ENCODE measurements at regions not wholly inside any gene's neighbourhood (a gene's known extent, or its start where the extent isn't known, plus 50 kb on each side); places are given as distances from the start of the nearest gene placed in this dataset.

DNA sequence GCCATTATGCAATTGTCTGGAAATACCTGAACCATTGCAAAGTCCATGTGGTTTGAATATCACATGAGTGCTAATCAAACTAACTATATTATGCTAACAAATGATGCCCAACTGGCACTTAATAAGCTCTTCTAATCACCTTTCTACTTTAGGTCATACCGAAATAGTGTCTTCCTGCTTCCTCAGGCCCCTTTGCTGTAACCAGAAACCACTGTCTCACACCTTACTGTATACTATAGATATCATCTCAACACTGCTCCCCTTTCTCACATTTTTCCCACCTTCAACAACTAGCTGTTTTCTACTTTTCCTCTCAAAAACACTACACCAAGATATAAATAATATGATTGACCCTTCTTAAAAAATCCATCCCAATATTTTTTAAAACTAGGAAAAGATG lies 633.9 kb downstream of the BCL11A start:
- H2BK20ac ChIP-seq (ENCODE audit: low read length) = no peak overlapping the region
- no peak overlapping the region for H3K23ac ChIP-seq (ENCODE audit: insufficient read length)
- WGBS, 2 experiments (ENCODE audit: extremely low coverage in 1 of 2, insufficient coverage in 1 of 2, insufficient read length in 1 of 2, insufficient replicate concordance in 2 of 2, low coverage in 1 of 2, low lambda C conversion rate in 2 of 2, missing lambda C conversion rate in 1 of 2) = 89% methylated on average over 1 of the region's 1 CpG; no CpG with 5 or more reads in 1 of the 2 experiments
- no peak overlapping the region for H2AFZ ChIP-seq (ENCODE audit: low read length)
- ChIA-PET CTCF (ENCODE audit: partially characterized antibody) (no interaction called here), POLR2A (ENCODE audit: partially characterized antibody) (no interaction called here)
- no peak overlapping the region for H4K91ac ChIP-seq (replicated peaks; ENCODE audit: insufficient read length, low read length)
- no peak overlapping the region for H3K4me3 ChIP-seq (ENCODE audit: extremely low read depth in 1 of 4, insufficient read depth in 2 of 4, low read depth in 3 of 4, low read length in 4 of 4)
- H3K18ac ChIP-seq (ENCODE audit: extremely low read depth, low read length) = no peak overlapping the region
- H2BK120ac ChIP-seq (replicated peaks; ENCODE audit: low read depth, low read length) = no peak overlapping the region
- H3K9ac ChIP-seq (replicated peaks in 1 of 4; ENCODE audit: extremely low read depth in 1 of 4, low read depth in 3 of 4, low read length in 3 of 4) = no peak overlapping the region
- no peak overlapping the region for H3K56ac ChIP-seq (replicated peaks; ENCODE audit: insufficient read length, low read depth, low read length)
- no peak overlapping the region for H3K14ac ChIP-seq (ENCODE audit: insufficient read length)
- no peaks in the 10 kb centered on the region for H3K23me2 ChIP-seq (ENCODE audit: low read depth, low read length)
- no peaks in the 10 kb centered on the region for H3K79me2 ChIP-seq (ENCODE audit: control insufficient read depth in 1 of 2, insufficient read depth in 2 of 2, low read length in 2 of 2)
- FAIRE-seq (no peak), DNase-seq (ENCODE audit: low read depth in 1 of 2, low spot score in 2 of 2) (no peak)
- no peaks in the 10 kb centered on the region for H3K27me3 ChIP-seq (replicated peaks in 1 of 4; ENCODE audit: control insufficient read depth in 3 of 4, extremely low read depth in 1 of 4, insufficient read depth in 3 of 4, low read length in 3 of 4)
- H4K8ac ChIP-seq (ENCODE audit: extremely low read depth, insufficient read depth, low read length) = no peak overlapping the region
- H3K36me3 ChIP-seq (ENCODE audit: control insufficient read depth in 2 of 4, insufficient read depth in 4 of 4, low read length in 3 of 4) = no peaks in the 10 kb centered on the region
- no peak overlapping the region for H4K5ac ChIP-seq (ENCODE audit: insufficient read length, low read depth, low read length)
- H3K79me1 ChIP-seq (ENCODE audit: low read depth, low read length) = no peaks in the 10 kb centered on the region
- H2BK15ac ChIP-seq (ENCODE audit: low read length) = no peak overlapping the region
- H2AK5ac ChIP-seq (ENCODE audit: low read depth, low read length) = no peak overlapping the region
- no peak overlapping the region for H3K27ac ChIP-seq (ENCODE audit: low read depth, low read length)
- no peak overlapping the region for H2BK12ac ChIP-seq (ENCODE audit: low read depth, low read length)
- no peaks in the 10 kb centered on the region for H4K20me1 ChIP-seq (replicated peaks in 1 of 2; ENCODE audit: control insufficient read depth in 1 of 2, insufficient read depth in 2 of 2, low read length in 2 of 2)
- no peak overlapping the region for H3K4ac ChIP-seq (replicated peaks; ENCODE audit: insufficient read length, low read depth, low read length)
- no peaks in the 10 kb centered on the region for H3K4me1 ChIP-seq (replicated peaks in 1 of 4; ENCODE audit: control insufficient read depth in 3 of 4, insufficient read depth in 4 of 4, low read length in 3 of 4)
- no peak overlapping the region for H2BK5ac ChIP-seq (ENCODE audit: low read depth, low read length)
- no peaks in the 10 kb centered on the region for H3K9me3 ChIP-seq (ENCODE audit: insufficient read depth in 2 of 2, low read depth in 1 of 2, low read length in 1 of 2)
- no peak overlapping the region for H3K4me2 ChIP-seq (ENCODE audit: insufficient read depth in 1 of 2, low read depth in 2 of 2, low read length in 2 of 2)
- TF ChIP-seq SIN3A (conservative IDR thresholded peaks at IDR 0.05 in 1 of 2, IDR thresholded peaks at IDR 0.05 in 1 of 2; ENCODE audit: low read depth in 1 of 2, low read length in 2 of 2) (no peak), SAP30 (IDR thresholded peaks at IDR 0.05; ENCODE audit: insufficient read depth, insufficient replicate concordance, low read length) (no peak), JUN (IDR thresholded peaks at IDR 0.05; ENCODE audit: low read depth, low read length) (no peak), EP300 (IDR thresholded peaks at IDR 0.05; ENCODE audit: borderline replicate concordance in 1 of 2, low read depth in 2 of 2, low read length in 2 of 2) (no peak), HDAC2 (IDR thresholded peaks at IDR 0.05; ENCODE audit: borderline replicate concordance in 1 of 2, low read depth in 2 of 2, low read length in 2 of 2) (no peak), CHD1 (IDR thresholded peaks at IDR 0.05; ENCODE audit: low read depth, low read length) (no peak), YY1 (IDR thresholded peaks at IDR 0.05; ENCODE audit: low read depth, low read length) (no peak), JUND (IDR thresholded peaks at IDR 0.05; ENCODE audit: low read length) (no peak), TAF1 (IDR thresholded peaks at IDR 0.05; ENCODE audit: low read depth, low read length) (no peak)
- TF ChIP-seq, protein P1, sequence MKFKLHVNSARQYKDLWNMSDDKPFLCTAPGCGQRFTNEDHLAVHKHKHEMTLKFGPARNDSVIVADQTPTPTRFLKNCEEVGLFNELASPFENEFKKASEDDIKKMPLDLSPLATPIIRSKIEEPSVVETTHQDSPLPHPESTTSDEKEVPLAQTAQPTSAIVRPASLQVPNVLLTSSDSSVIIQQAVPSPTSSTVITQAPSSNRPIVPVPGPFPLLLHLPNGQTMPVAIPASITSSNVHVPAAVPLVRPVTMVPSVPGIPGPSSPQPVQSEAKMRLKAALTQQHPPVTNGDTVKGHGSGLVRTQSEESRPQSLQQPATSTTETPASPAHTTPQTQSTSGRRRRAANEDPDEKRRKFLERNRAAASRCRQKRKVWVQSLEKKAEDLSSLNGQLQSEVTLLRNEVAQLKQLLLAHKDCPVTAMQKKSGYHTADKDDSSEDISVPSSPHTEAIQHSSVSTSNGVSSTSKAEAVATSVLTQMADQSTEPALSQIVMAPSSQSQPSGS (IDR thresholded peaks at IDR 0.05; ENCODE audit: low read length) = no peak
